A204.1 (cell line): ENCODE measurements at regions not wholly inside any gene's neighbourhood (a gene's known extent, or its start where the extent isn't known, plus 50 kb on each side); places are given as distances from the start of the nearest gene placed in this dataset.
"Not testable (repeated sequence)": the region's sequence is repeated elsewhere in the genome, so short reads cannot be mapped to it uniquely, and the experiment has no call there.

Source experiments
- FAIRE-seq: peaks from 2 replicates; lab custom pipeline; 2012; peaks lifted over from hg19 to GRCh38; lab: Jason Lieb, UNC

GRCh38 chr1:103469801-103470200 lies 55.7 kb upstream of the RNPC3 start:
- FAIRE-seq = no peak

GRCh38 chr1:103467100-103467499 lies 58.4 kb upstream of the RNPC3 start:
- FAIRE-seq = no peak

- no peak for FAIRE-seq
Observed at GRCh38 chr1:103461161-103462105, 64.1 kb upstream of the RNPC3 start.

- no peak for FAIRE-seq
Observed at GRCh38 chr1:103460511-103460910, 65.0 kb upstream of the RNPC3 start.

GRCh38 chr1:103459346-103459745 lies 66.2 kb upstream of the RNPC3 start:
- peak; percentile 100 for FAIRE-seq

- no peak for FAIRE-seq
Observed at GRCh38 chr1:103457886-103458455, 67.5 kb upstream of the RNPC3 start.

- FAIRE-seq = no peak
Observed at GRCh38 chr1:103448560-103448959, 76.9 kb upstream of the RNPC3 start.

GRCh38 chr1:103447471-103447870 lies 78.0 kb upstream of the RNPC3 start:
- FAIRE-seq = no peak

GRCh38 chr1:103441342-103441741 lies 84.2 kb upstream of the RNPC3 start:
- FAIRE-seq = no peak

- FAIRE-seq = not testable (repeated sequence)
Observed at GRCh38 chr1:103436568-103437100, 88.9 kb upstream of the RNPC3 start.

- peak; percentile 70 for FAIRE-seq
Observed at GRCh38 chr1:103435443-103435842, 90.1 kb upstream of the RNPC3 start.

GRCh38 chr1:103424650-103425049 lies 100.8 kb upstream of the RNPC3 start:
- FAIRE-seq = no peak

GRCh38 chr1:103416681-103417286 lies 108.7 kb upstream of the RNPC3 start:
- no peak for FAIRE-seq

- no peak for FAIRE-seq
Observed at GRCh38 chr1:103387898-103388297, 137.6 kb upstream of the RNPC3 start.

- FAIRE-seq = no peak
Observed at GRCh38 chr1:103373991-103374390, 151.5 kb upstream of the RNPC3 start.

GRCh38 chr1:103372866-103373265 lies 152.6 kb upstream of the RNPC3 start:
- FAIRE-seq = no peak

- FAIRE-seq = no peak
Observed at GRCh38 chr1:103371234-103371633, 154.3 kb upstream of the RNPC3 start.

GRCh38 chr1:103367186-103367585 lies 158.3 kb upstream of the RNPC3 start:
- FAIRE-seq = no peak

- no peak for FAIRE-seq
Observed at GRCh38 chr1:103365860-103366569, 159.5 kb upstream of the RNPC3 start.

- no peak for FAIRE-seq
Observed at GRCh38 chr1:103363008-103363365, 162.5 kb upstream of the RNPC3 start.

GRCh38 chr1:103362348-103363007 lies 163.0 kb upstream of the RNPC3 start:
- no peak for FAIRE-seq

GRCh38 chr1:103353391-103353790 lies 172.1 kb upstream of the RNPC3 start:
- no peak for FAIRE-seq
